SKM-1 treated with dmso at 0.1 percent for 144 hours (cell line): ENCODE measurements at regions not wholly inside any gene's neighbourhood (a gene's known extent, or its start where the extent isn't known, plus 50 kb on each side); places are given as distances from the start of the nearest gene placed in this dataset.

ENCODE experiments used
- DNase-seq: peaks from one replicate; lab custom pipeline; 2025; ENCODE audit not compliant: unreplicated experiment; lab: John Stamatoyannopoulos, UW

DNA sequence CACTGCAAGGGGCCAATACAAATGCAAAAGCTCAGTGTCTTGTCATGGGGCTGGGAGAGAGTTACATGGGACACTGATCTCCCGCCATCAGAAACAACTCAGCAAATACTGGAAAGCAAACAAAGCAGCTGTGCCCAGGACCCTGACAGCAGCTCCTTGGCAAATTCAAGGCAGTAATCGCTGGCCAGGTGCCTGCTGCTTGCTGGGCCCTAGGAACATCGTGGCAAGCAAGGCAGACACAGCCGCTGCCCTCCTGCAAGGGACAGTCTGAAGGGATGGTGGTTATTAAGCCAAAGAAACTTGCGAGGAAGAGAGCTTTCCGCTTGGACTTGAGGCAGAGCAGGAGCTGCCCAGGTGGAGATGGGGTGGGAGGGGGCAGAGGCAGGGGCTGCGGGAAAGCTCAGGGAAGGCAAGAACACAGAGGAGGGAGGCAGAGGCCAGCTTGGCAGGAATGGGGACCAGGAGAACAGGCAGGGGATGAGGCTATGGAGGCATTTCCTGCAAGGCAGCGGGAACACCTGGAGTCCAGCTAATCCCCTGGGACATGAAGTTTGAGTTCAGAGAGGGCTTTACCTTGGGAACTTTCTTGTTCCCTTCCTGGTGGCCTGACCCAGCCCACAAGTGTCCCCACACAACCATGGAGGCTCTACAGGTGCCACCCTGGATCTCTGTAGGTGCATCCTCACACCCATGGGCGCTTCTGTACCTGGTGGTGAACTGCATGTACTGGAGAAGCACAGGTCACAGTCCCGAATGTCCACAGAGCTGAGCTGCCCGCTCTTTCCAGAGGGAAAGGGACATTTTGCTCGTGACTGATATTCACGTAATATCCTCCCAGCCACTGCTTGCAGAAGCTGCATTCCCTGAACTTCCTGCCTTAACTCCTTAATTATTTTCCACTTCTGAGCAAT, 78.7 kb upstream of the ATP2B2 start:
- no peak for DNase-seq

- no peak for DNase-seq
Observed at GRCh38 chr3:10585945-10586344, 80.6 kb upstream of the ATP2B2 start.

DNA sequence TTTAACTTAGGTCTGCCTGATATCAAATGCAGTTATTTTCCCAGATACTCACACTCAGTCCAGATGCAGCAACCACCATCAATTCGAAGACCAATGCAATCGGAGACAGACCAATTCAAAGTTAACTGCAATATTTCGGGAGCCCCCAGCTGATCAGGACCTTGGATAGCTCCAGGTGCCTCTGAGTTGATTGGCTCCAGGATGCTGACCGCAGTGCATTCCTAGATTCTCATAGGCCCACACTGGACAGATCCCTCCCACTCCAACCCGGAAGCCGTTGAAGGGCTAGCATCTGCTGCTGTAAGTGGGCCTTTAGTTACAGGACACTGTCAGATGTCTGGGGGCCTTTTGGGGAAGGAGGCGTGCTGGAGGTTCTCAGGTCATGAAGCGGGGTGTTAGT, 89.5 kb upstream of the ATP2B2 start:
- no peak for DNase-seq

DNA sequence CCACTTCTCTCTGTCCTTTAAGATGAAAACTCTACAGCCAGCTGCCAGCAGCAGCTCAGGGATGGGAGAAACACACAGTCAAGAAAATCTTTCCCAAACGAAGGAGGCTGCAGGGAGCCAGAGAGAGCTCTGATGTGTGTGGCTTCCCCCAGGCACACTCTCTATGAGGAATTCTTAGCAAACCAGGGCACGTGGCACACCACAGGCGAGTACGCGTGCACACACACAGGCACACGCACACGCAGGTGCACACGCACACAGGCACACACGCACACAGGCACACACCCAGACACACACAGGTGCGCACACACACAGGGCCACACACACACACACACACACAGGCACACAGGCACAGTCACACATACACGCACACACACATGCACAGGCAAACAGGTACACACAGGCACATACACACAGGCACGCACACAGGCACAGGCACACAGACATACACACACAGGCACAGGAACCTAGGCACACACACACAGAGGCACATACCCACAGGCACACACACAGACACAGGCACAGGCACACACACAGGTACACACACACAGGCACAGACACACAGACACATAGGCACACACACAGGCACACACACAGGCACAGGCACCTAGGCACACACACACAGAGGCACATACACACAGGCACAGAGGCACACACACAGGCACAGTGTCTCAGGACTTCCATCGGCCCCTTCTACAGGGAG, 91.5 kb upstream of the ATP2B2 start:
- no peak for DNase-seq

DNA sequence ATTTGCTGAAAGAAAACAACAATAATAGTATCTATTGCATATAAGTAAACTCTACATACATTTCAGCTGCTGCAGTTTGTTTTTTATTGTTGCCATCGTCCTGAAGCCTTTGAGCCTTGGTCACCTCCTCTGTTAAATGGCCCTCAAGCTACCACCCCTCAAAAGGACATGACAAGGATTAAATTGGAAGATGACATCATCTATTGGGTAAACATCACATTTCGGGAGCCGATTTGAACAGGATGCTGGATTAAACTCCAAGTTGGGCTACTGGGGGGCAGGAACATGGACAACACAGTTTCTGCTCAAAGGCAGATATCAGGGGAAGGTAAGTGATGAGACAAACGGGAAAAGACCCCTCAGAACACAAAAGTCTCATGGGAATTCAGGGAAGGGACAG, 92.3 kb upstream of the ATP2B2 start:
- DNase-seq = no peak

- no peak for DNase-seq
Observed at GRCh38 chr3:10599017-10599416, 93.6 kb upstream of the ATP2B2 start.

- DNase-seq = no peak
Observed at GRCh38 chr3:10599444-10599843, 94.1 kb upstream of the ATP2B2 start.

DNA sequence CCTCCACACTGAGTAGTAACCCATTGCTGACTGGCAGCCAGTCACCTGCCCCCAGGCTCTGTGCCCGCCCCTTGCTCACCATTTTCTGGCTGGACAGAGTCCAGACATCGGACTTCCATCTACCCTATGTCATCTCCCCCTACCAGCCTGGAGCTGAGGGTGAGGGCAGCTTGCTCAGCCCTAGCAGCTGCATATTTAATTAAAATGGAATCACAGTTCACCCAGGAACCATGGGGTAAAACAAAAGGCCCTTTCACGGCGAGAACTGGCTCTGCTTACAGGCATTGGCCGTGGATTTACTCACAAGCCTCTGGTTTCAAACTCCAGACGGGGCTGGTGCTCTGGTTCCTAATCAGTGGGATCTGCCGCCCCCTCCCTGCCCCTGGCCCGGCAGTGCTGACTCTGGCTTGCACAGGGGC, 94.9 kb upstream of the ATP2B2 start:
- DNase-seq = no peak

DNA sequence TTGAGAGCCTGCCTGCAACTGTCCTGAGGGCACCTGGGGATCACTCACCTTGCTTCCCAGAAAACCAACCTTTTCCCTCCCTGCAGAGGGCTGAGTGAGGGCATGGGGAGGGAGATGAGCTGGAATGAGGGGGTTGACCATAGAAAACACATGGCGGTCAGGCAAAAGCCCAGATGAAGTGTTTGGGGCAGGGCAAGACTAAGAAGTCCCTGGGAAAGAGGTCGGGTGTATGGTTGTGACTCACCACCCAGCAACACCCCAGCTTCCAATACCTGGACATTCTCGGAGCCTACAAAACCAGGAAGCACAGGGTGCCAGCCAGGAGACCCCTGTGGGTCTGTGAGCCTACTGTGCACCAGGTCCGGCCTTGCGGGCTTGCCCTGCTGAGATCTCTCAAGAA, 95.3 kb upstream of the ATP2B2 start:
- DNase-seq = no peak

GRCh38 chr3:10601151-10601856, 95.9 kb upstream of the ATP2B2 start:
- DNase-seq = no peak

GRCh38 chr3:10601857-10602230, 96.5 kb upstream of the ATP2B2 start:
- DNase-seq = no peak

DNA sequence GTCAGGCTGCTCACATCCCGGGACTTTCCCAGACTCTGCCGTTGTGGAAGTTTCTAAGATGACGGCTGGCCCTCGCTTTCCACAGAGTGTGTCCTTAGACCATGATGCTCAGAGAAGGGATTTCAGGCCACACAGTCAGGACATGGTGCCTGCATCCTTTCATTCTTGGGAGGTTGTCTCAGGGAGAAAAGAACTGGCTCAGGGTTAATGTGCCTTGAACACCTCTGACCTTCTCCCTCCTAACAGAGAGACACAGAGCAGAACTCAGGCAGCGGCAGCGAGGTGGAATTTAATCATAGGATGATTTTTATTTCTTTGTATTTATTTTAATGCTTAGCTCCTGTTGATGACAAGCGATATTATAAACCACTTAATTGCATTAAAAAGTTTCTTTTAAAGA, 96.9 kb upstream of the ATP2B2 start:
- DNase-seq = no peak

- DNase-seq = no peak
Observed at GRCh38 chr3:10602769-10603768, 97.7 kb upstream of the ATP2B2 start.

DNA sequence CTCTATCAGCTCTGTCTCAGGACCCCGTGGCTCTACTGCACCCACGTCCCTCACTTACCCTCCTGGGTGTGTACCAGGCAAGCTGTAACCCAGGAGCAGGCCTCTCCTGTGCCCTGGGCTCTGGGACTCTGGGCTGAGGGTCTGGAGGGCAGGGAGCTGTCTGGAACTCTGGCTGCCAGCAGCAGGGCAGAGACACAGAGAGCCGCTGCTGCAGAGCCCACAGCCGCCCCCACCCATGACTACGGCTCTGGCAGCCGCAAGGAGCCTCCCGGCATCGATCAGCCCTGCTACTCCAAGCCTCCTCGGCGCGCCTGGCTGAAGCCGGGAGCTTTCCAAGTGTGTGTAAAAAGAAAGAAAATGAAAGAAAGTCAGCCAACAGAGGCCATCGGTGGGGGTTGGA, 103.7 kb upstream of the ATP2B2 start:
- DNase-seq = no peak

DNA sequence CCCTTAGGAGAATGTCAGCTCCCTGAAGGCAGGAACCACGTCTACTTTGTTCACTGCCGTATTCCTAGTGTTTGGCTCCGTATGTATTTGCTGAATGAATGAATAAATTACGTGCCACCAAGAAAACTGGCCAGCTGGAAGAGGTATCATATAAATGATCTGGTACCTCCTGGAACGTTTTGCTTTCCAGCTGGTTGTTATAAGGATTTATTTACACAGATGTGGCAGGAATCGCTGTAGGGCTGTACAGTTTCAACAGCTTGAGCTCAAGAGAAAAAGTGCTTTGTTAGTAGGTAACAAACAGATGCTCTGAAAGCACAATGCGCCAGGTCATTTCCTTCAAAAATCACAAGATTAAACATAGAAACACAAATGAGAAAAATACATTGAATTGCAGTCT, 108.8 kb upstream of the ATP2B2 start:
- no peak for DNase-seq

DNA sequence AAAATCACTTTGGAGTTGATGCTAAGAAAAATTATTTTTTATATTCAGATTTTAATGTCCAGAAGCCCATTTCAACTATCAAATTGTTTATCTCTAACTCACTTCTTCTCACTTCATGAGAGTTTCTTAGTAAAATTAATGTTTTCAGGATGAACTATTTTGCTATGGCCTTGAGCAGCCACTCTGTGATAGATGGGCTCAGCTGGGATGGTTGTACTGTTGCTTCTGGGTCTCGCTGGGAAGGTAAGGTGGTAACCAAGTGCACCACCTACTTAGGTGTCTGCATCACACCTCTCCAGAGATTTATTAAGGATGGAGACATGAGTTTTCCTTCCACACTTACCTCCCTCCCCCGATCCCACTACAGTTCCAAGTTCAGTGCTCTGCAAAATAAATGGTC, 110.3 kb upstream of the ATP2B2 start:
- DNase-seq = no peak

GRCh38 chr3:10616321-10616720, 110.9 kb upstream of the ATP2B2 start:
- no peak for DNase-seq

DNA sequence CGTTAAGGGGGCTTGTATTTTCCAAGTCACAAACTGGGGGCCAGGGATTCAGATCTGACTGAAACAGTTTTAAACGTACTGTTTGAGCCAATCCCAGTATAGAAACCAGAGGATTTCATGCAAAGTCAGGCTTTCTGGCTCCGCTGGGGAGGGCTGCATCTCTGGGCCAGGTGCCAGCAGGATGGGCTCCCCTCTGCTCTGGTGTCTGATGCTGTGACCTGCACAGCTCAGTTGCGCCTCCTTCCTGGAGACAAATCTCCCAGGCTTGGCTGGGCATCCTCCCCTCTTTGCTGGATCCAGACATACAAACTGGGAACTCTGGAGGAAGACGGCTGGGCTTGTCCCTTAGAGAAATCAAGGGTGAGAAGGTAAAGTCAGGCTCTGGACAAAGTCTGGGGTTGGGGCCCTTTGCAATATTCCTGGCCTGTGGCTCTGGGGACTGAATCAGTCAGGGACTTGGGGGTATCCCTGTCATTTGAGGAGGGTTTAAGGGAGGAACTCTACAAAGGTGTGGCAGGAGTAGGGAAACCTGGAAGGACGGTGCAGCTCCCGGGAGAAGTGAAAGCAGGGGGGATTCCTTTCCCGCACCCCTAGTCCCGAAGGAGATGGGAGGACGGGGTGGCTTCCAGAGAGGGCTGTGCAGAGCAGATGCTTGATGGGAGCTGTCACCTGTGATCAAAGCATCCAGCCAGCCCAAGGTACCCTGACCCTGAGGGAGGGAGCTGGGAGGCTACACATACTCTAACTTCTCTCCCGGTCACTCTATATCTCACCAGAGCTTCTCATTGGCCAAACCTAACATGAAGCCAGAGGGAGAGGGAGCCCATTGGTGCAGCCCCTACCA, 114.8 kb upstream of the ATP2B2 start:
- DNase-seq = no peak

DNA sequence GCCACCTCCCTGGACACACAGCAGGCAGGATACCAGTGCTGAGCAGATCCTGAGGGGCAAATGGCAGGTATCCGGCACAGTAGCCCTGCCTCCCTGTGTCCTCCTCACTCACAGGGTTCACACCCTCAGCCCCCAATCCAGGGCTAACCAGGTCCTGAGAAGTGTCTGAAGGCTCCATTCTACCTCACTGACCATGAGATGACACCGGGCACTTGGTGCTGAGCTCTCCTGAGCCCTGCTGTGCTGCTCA, 115.4 kb upstream of the ATP2B2 start:
- no peak for DNase-seq
